HL-60 (cell line): ENCODE measurements at regions not wholly inside any gene's neighbourhood (a gene's known extent, or its start where the extent isn't known, plus 50 kb on each side); places are given as distances from the start of the nearest gene placed in this dataset.

Source experiments
- DNase-seq, 2 experiments: peaks; one replicate each; pipeline ENCODE4 v3.0.0-alpha.2; 2010 to 2020; ENCODE audit warnings: low read depth in 1 of 2, low spot score in 1 of 2
- H3K27ac ChIP-seq: fragments of 250-450 bp; sonication (Bioruptor Pico); replicated peaks from 2 replicates; pipeline ENCODE4 v1.5.1; 2020; ENCODE audit warnings: mild to moderate bottlenecking, moderate library complexity
- H3K27me3 ChIP-seq: fragments of 250-450 bp; sonication (Bioruptor Pico); 2 replicates; pipeline ENCODE4 v1.5.1; 2021; ENCODE audit warnings: mild to moderate bottlenecking, moderate library complexity; ENCODE audit not compliant: insufficient read depth, poor library complexity, severe bottlenecking
- H3K4me3 ChIP-seq: replicated peaks from 2 replicates; pipeline ENCODE4 v1.5.1; 2011; ENCODE audit warnings: mild to moderate bottlenecking, control low read depth, low read length; ENCODE audit not compliant: insufficient read depth
- GABPA ChIP-seq: IDR thresholded peaks from 2 replicates; pipeline ENCODE4 v1.6.1; 2012; ENCODE audit warnings: low read depth
- POLR2AphosphoS5 ChIP-seq: IDR thresholded peaks from 2 replicates; pipeline ENCODE4 v1.6.1; 2012; ENCODE audit warnings: low read depth
- SPI1 ChIP-seq: IDR thresholded peaks from 2 replicates; pipeline ENCODE4 v1.6.1; 2012; ENCODE audit warnings: low read depth, mild to moderate bottlenecking, borderline replicate concordance
- TF ChIP-seq, protein P1 (sequence below): IDR thresholded peaks from one replicate; pipeline ENCODE4 v1.5.1; 2011; ENCODE audit warnings: low read length, control low read depth, inconsistent platforms; ENCODE audit not compliant: insufficient read depth
- TF ChIP-seq, protein P2 (sequence below): IDR thresholded peaks from 2 replicates; pipeline ENCODE4 v1.6.1; 2012; ENCODE audit warnings: low read depth; ENCODE audit not compliant: insufficient replicate concordance

DNA sequence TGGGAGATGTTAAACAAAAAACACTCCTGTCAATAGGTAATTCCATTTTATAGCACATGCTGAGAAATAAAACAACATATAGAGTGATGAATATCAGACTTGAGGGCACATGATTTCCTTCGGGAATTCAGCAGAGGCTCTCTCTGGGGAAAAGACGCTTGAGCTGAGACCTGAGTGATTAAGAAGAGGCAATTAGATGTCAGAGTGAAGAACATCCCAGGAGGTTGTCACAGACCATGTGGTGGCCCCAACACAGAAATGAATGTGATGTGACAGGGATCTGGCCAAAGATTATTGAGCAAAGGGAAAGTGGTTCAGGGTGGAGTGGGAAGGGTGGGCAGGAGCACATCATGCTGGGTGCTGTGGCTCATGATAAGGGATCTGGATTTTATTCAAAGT, 254.7 kb downstream of the RAD51AP2 start:
- Histone ChIP-seq H3K27ac (no peak overlapping the region), H3K27me3 (no peaks in the 10 kb centered on the region), H3K4me3 (no peak overlapping the region)
- TF ChIP-seq, protein P1, sequence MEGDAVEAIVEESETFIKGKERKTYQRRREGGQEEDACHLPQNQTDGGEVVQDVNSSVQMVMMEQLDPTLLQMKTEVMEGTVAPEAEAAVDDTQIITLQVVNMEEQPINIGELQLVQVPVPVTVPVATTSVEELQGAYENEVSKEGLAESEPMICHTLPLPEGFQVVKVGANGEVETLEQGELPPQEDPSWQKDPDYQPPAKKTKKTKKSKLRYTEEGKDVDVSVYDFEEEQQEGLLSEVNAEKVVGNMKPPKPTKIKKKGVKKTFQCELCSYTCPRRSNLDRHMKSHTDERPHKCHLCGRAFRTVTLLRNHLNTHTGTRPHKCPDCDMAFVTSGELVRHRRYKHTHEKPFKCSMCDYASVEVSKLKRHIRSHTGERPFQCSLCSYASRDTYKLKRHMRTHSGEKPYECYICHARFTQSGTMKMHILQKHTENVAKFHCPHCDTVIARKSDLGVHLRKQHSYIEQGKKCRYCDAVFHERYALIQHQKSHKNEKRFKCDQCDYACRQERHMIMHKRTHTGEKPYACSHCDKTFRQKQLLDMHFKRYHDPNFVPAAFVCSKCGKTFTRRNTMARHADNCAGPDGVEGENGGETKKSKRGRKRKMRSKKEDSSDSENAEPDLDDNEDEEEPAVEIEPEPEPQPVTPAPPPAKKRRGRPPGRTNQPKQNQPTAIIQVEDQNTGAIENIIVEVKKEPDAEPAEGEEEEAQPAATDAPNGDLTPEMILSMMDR = no peak
- TF ChIP-seq SPI1 (no peak), POLR2AphosphoS5 (no peak), GABPA (no peak)
- TF ChIP-seq, protein P2, sequence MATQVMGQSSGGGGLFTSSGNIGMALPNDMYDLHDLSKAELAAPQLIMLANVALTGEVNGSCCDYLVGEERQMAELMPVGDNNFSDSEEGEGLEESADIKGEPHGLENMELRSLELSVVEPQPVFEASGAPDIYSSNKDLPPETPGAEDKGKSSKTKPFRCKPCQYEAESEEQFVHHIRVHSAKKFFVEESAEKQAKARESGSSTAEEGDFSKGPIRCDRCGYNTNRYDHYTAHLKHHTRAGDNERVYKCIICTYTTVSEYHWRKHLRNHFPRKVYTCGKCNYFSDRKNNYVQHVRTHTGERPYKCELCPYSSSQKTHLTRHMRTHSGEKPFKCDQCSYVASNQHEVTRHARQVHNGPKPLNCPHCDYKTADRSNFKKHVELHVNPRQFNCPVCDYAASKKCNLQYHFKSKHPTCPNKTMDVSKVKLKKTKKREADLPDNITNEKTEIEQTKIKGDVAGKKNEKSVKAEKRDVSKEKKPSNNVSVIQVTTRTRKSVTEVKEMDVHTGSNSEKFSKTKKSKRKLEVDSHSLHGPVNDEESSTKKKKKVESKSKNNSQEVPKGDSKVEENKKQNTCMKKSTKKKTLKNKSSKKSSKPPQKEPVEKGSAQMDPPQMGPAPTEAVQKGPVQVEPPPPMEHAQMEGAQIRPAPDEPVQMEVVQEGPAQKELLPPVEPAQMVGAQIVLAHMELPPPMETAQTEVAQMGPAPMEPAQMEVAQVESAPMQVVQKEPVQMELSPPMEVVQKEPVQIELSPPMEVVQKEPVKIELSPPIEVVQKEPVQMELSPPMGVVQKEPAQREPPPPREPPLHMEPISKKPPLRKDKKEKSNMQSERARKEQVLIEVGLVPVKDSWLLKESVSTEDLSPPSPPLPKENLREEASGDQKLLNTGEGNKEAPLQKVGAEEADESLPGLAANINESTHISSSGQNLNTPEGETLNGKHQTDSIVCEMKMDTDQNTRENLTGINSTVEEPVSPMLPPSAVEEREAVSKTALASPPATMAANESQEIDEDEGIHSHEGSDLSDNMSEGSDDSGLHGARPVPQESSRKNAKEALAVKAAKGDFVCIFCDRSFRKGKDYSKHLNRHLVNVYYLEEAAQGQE = no peak
- no peak for DNase-seq

DNA sequence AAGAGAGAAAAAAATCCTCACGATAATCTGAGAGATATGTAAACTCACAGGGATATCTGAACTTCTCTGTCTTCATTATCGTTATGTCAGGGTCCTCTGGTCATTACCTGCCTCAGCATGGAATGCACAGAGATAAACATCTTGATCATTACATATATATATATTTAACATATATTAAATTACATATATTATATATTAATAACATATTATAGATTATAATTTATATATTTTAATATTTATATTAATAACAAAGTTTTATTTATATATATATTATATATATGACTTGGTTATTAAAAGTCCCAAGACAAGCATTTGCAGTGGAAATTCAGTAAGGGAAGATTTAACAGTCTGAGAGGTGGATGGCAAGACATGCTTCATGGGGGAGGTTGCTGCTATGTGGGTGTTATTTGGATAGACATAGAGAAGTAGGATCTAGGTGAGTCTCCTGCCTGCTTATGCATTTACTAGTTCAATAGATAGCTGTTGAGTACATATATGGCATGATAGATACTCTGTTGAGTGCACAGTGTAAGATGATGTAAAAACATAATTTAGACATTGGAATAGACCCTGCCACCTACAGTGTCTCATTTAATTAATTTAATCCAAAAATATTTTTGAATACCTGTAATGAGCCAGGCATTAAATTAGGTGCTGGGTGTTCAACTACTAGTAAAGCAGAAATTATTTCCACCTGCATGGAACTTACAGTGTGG, 255.2 kb downstream of the RAD51AP2 start:
- H3K27ac ChIP-seq = no peak overlapping the region
- H3K27me3 ChIP-seq = no peaks in the 10 kb centered on the region
- no peak for DNase-seq
- no peak for TF ChIP-seq GABPA
- no peak for TF ChIP-seq SPI1
- TF ChIP-seq, protein P2 = no peak
- TF ChIP-seq, protein P1 = no peak
- TF ChIP-seq POLR2AphosphoS5 = no peak
- no peak overlapping the region for H3K4me3 ChIP-seq

DNA sequence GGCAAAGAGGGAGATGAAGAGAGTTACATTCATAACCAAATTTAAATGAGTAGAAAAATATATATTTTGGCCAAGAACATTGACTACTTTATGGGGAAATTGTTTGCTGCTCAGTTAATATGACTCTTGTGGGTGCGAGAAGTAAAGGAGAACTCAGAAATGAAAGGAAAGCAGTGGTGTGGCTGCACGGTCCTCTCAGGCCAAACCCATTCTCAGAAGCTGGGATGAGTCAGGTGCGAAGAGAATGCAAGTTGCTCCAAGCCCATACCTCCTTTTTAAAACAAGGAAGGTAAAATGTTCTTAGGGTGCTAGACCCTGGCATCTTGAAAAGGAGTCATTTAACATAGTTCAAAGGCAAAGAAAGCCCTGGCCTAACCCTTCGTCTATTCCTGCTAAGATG, 258.6 kb downstream of the RAD51AP2 start:
- Histone ChIP-seq H3K4me3 (no peak overlapping the region), H3K27ac (no peak overlapping the region), H3K27me3 (no peaks in the 10 kb centered on the region)
- TF ChIP-seq GABPA (no peak), POLR2AphosphoS5 (no peak), SPI1 (no peak)
- TF ChIP-seq, protein P1 = no peak
- TF ChIP-seq, protein P2 = no peak
- no peak for DNase-seq
